ENCODE measurements at regions not wholly inside any gene's neighbourhood (a gene's known extent, or its start where the extent isn't known, plus 50 kb on each side); places are given as distances from the start of the nearest gene placed in this dataset.

- Histone ChIP-seq H3K4me3 (ENCODE audit: low read depth, low read length) (no peak overlapping the region), H2AFZ (ENCODE audit: low read length, unreplicated experiment) (no peak overlapping the region), H3K4me1 (ENCODE audit: control insufficient read depth, insufficient read depth, low read length, unreplicated experiment) (no peaks in the 10 kb centered on the region), H3K36me3 (ENCODE audit: insufficient read depth, low read length) (no peaks in the 10 kb centered on the region), H3K79me2 (ENCODE audit: control insufficient read depth, insufficient read depth, low read length, unreplicated experiment) (no peaks in the 10 kb centered on the region), H3K27me3 (ENCODE audit: insufficient read depth, low read length) (no peaks in the 10 kb centered on the region), H3K27ac (ENCODE audit: low read depth, low read length) (no peak overlapping the region)
Measured at GRCh38 chr12:60112063-60112462, 516.2 kb downstream of the SLC16A7 start.

GRCh38 chr12:60112763-60113162, 516.9 kb downstream of the SLC16A7 start:
- H3K4me1 ChIP-seq (ENCODE audit: control insufficient read depth, insufficient read depth, low read length, unreplicated experiment) = no peaks in the 10 kb centered on the region
- no peaks in the 10 kb centered on the region for H3K36me3 ChIP-seq (ENCODE audit: insufficient read depth, low read length)
- H3K27me3 ChIP-seq (ENCODE audit: insufficient read depth, low read length) = no peaks in the 10 kb centered on the region
- H3K79me2 ChIP-seq (ENCODE audit: control insufficient read depth, insufficient read depth, low read length, unreplicated experiment) = no peaks in the 10 kb centered on the region
- H3K4me3 ChIP-seq (ENCODE audit: low read depth, low read length) = no peak overlapping the region
- no peak overlapping the region for H3K27ac ChIP-seq (ENCODE audit: low read depth, low read length)
- no peak overlapping the region for H2AFZ ChIP-seq (ENCODE audit: low read length, unreplicated experiment)

- H2AFZ ChIP-seq (ENCODE audit: low read length, unreplicated experiment) = no peak overlapping the region
- H3K4me1 ChIP-seq (ENCODE audit: control insufficient read depth, insufficient read depth, low read length, unreplicated experiment) = no peaks in the 10 kb centered on the region
- no peaks in the 10 kb centered on the region for H3K79me2 ChIP-seq (ENCODE audit: control insufficient read depth, insufficient read depth, low read length, unreplicated experiment)
- H3K4me3 ChIP-seq (ENCODE audit: low read depth, low read length) = no peak overlapping the region
- no peak overlapping the region for H3K27ac ChIP-seq (ENCODE audit: low read depth, low read length)
- no peaks in the 10 kb centered on the region for H3K36me3 ChIP-seq (ENCODE audit: insufficient read depth, low read length)
- no peaks in the 10 kb centered on the region for H3K27me3 ChIP-seq (ENCODE audit: insufficient read depth, low read length)
Measured at GRCh38 chr12:60114169-60114568, 518.3 kb downstream of the SLC16A7 start.

- no peaks in the 10 kb centered on the region for H3K27me3 ChIP-seq (ENCODE audit: insufficient read depth, low read length)
- no peaks in the 10 kb centered on the region for H3K79me2 ChIP-seq (ENCODE audit: control insufficient read depth, insufficient read depth, low read length, unreplicated experiment)
- H3K36me3 ChIP-seq (ENCODE audit: insufficient read depth, low read length) = no peaks in the 10 kb centered on the region
- H3K4me1 ChIP-seq (ENCODE audit: control insufficient read depth, insufficient read depth, low read length, unreplicated experiment) = peaks cover 6% of the 10 kb centered on the region
- H3K27ac ChIP-seq (ENCODE audit: low read depth, low read length) = no peak overlapping the region
- H2AFZ ChIP-seq (ENCODE audit: low read length, unreplicated experiment) = no peak overlapping the region
- H3K4me3 ChIP-seq (ENCODE audit: low read depth, low read length) = no peak overlapping the region
Measured at GRCh38 chr12:60119327-60119726, 523.5 kb downstream of the SLC16A7 start.

GRCh38 chr12:60120199-60120598, 524.4 kb downstream of the SLC16A7 start:
- Histone ChIP-seq H3K27me3 (ENCODE audit: insufficient read depth, low read length) (no peaks in the 10 kb centered on the region), H3K4me1 (ENCODE audit: control insufficient read depth, insufficient read depth, low read length, unreplicated experiment) (peaks cover 6% of the 10 kb centered on the region), H3K4me3 (ENCODE audit: low read depth, low read length) (no peak overlapping the region), H3K27ac (ENCODE audit: low read depth, low read length) (no peak overlapping the region), H2AFZ (ENCODE audit: low read length, unreplicated experiment) (no peak overlapping the region), H3K36me3 (ENCODE audit: insufficient read depth, low read length) (no peaks in the 10 kb centered on the region), H3K79me2 (ENCODE audit: control insufficient read depth, insufficient read depth, low read length, unreplicated experiment) (no peaks in the 10 kb centered on the region)

GRCh38 chr12:60123557-60123956, 527.7 kb downstream of the SLC16A7 start:
- no peak overlapping the region for H2AFZ ChIP-seq (ENCODE audit: low read length, unreplicated experiment)
- H3K4me1 ChIP-seq (ENCODE audit: control insufficient read depth, insufficient read depth, low read length, unreplicated experiment) = peaks cover 6% of the 10 kb centered on the region
- no peaks in the 10 kb centered on the region for H3K79me2 ChIP-seq (ENCODE audit: control insufficient read depth, insufficient read depth, low read length, unreplicated experiment)
- no peak overlapping the region for H3K27ac ChIP-seq (ENCODE audit: low read depth, low read length)
- H3K4me3 ChIP-seq (ENCODE audit: low read depth, low read length) = no peak overlapping the region
- H3K36me3 ChIP-seq (ENCODE audit: insufficient read depth, low read length) = no peaks in the 10 kb centered on the region
- H3K27me3 ChIP-seq (ENCODE audit: insufficient read depth, low read length) = no peaks in the 10 kb centered on the region

- Histone ChIP-seq H2AFZ (ENCODE audit: low read length, unreplicated experiment) (peak overlapping the region; percentile 67), H3K4me3 (ENCODE audit: low read depth, low read length) (no peak overlapping the region), H3K27ac (ENCODE audit: low read depth, low read length) (no peak overlapping the region), H3K4me1 (ENCODE audit: control insufficient read depth, insufficient read depth, low read length, unreplicated experiment) (peaks cover 8% of the 10 kb centered on the region), H3K79me2 (ENCODE audit: control insufficient read depth, insufficient read depth, low read length, unreplicated experiment) (no peaks in the 10 kb centered on the region), H3K27me3 (ENCODE audit: insufficient read depth, low read length) (no peaks in the 10 kb centered on the region), H3K36me3 (ENCODE audit: insufficient read depth, low read length) (no peaks in the 10 kb centered on the region)
Measured at GRCh38 chr12:60137513-60137912, 541.7 kb downstream of the SLC16A7 start.

GRCh38 chr12:60138526-60138925, 542.7 kb downstream of the SLC16A7 start:
- Histone ChIP-seq H3K27ac (ENCODE audit: low read depth, low read length) (no peak overlapping the region), H3K4me3 (ENCODE audit: low read depth, low read length) (no peak overlapping the region), H3K4me1 (ENCODE audit: control insufficient read depth, insufficient read depth, low read length, unreplicated experiment) (peaks cover 8% of the 10 kb centered on the region), H2AFZ (ENCODE audit: low read length, unreplicated experiment) (peak overlapping the region; percentile 85), H3K36me3 (ENCODE audit: insufficient read depth, low read length) (no peaks in the 10 kb centered on the region), H3K27me3 (ENCODE audit: insufficient read depth, low read length) (no peaks in the 10 kb centered on the region), H3K79me2 (ENCODE audit: control insufficient read depth, insufficient read depth, low read length, unreplicated experiment) (no peaks in the 10 kb centered on the region)

- no peaks in the 10 kb centered on the region for H3K36me3 ChIP-seq (ENCODE audit: insufficient read depth, low read length)
Measured at GRCh38 chr12:60144395-60144794, 548.6 kb downstream of the SLC16A7 start.

GRCh38 chr12:60148109-60148508, 552.3 kb downstream of the SLC16A7 start:
- Histone ChIP-seq H3K79me2 (ENCODE audit: control insufficient read depth, insufficient read depth, low read length, unreplicated experiment) (no peaks in the 10 kb centered on the region), H3K27me3 (ENCODE audit: insufficient read depth, low read length) (no peaks in the 10 kb centered on the region), H2AFZ (ENCODE audit: low read length, unreplicated experiment) (peak overlapping the region; percentile 44), H3K36me3 (ENCODE audit: insufficient read depth, low read length) (no peaks in the 10 kb centered on the region), H3K4me1 (ENCODE audit: control insufficient read depth, insufficient read depth, low read length, unreplicated experiment) (peaks cover 29% of the 10 kb centered on the region), H3K4me3 (ENCODE audit: low read depth, low read length) (peak overlapping the region; percentile 59; the same call in 1 of the 2 replicates), H3K27ac (ENCODE audit: low read depth, low read length) (peak overlapping the region; percentile 100)

More at GRCh38 chr12:60144395-60144794, 548.6 kb downstream of the SLC16A7 start:
- H3K79me2 ChIP-seq (ENCODE audit: control insufficient read depth, insufficient read depth, low read length, unreplicated experiment) = no peaks in the 10 kb centered on the region
- H3K4me3 ChIP-seq (ENCODE audit: low read depth, low read length) = no peak overlapping the region
- H3K27ac ChIP-seq (ENCODE audit: low read depth, low read length) = no peak overlapping the region
- H3K4me1 ChIP-seq (ENCODE audit: control insufficient read depth, insufficient read depth, low read length, unreplicated experiment) = peaks cover 24% of the 10 kb centered on the region
- no peaks in the 10 kb centered on the region for H3K27me3 ChIP-seq (ENCODE audit: insufficient read depth, low read length)
- H2AFZ ChIP-seq (ENCODE audit: low read length, unreplicated experiment) = peak overlapping the region; percentile 50

GRCh38 chr12:60148831-60149230, 553.0 kb downstream of the SLC16A7 start:
- no peak overlapping the region for H3K4me3 ChIP-seq (ENCODE audit: low read depth, low read length)
- H3K36me3 ChIP-seq (ENCODE audit: insufficient read depth, low read length) = no peaks in the 10 kb centered on the region
- H3K79me2 ChIP-seq (ENCODE audit: control insufficient read depth, insufficient read depth, low read length, unreplicated experiment) = no peaks in the 10 kb centered on the region
- no peaks in the 10 kb centered on the region for H3K27me3 ChIP-seq (ENCODE audit: insufficient read depth, low read length)
- no peak overlapping the region for H2AFZ ChIP-seq (ENCODE audit: low read length, unreplicated experiment)
- H3K4me1 ChIP-seq (ENCODE audit: control insufficient read depth, insufficient read depth, low read length, unreplicated experiment) = peaks cover 29% of the 10 kb centered on the region
- peak overlapping the region; percentile 100 for H3K27ac ChIP-seq (ENCODE audit: low read depth, low read length)
